EH (cell line): ENCODE measurements at regions not wholly inside any gene's neighbourhood (a gene's known extent, or its start where the extent isn't known, plus 50 kb on each side); places are given as distances from the start of the nearest gene placed in this dataset.

Experiments used
- DNase-seq: peaks from one replicate; pipeline ENCODE4 v3.0.0-alpha.2; 2015; ENCODE audit warnings: low read depth

DNA sequence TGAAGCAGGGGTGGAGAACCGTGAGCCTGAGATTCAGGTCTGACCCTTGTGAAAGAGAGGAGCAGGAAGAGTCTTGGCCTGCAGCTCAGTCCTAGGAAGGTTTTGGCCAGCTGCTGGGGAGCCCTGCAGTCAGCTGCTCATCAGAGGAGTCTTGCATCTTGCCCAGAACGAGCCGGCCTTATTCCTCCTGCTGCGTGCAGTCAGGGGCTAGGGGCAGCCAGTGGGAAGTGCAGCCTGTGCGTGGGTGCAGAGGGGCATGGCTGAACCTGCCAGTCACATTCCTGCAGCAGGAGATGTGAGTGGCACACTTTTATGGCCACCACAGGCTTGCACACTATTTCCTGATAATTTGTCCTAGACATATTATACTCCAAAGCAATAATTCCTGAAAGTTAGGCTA, 278.7 kb downstream of the NPR3 start:
- DNase-seq = no peak

DNA sequence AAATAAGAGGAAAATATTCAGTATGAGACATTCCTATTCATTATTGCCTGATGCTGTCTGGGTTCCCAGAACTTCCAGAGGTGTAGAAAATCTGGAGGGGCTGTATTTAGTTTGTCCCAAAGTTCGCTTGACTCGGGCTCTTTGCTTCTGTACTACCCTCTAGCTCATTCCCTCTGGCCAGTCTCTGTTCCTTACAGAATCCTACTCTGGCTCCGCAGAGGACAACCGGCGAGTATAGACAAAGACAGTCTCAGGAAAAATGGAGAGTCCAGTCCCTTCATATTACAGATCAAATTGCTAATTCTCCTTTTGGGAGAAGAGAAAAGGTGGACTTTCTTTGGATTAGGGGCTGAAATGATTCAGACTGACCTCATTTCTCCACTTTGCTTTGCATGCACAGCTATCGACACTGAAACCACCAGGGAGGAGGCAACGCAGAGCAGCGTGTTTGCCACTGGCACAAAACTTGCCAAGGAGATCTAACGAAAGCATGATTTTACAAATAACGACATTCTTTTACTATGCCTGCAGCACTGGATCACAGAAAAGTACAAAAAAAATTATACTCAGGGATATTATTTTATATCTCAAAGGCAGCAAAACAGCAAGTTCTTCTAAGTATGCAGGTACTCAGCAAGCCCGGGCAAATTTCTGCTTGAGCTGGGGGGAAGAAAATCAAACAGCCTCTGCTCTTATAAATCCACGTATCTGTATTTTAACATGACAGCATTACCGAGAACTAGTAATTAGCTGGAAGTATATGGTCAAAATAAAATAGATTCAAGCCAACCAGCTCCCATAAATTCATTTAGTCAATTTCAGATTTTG, 279.7 kb downstream of the NPR3 start:
- no peak for DNase-seq

DNA sequence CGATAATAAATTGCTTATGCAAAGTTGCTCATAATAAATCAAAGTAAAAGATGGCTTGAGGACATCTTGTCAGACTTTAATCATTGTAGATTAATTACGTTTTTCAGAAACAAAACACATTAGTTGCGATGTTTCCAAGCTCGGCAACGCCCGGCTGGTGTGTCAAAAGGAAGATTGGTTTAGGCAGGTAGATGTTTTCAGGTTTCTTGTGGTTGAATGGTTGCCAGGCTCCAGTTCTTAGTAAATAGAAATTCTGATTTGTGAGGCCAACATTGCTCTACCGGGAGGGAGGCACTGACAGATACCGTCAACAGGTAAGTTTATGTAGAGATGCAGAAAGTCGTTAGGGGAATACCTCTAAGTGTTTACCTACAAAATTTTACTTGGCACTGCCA, 280.3 kb downstream of the NPR3 start:
- DNase-seq = no peak

DNA sequence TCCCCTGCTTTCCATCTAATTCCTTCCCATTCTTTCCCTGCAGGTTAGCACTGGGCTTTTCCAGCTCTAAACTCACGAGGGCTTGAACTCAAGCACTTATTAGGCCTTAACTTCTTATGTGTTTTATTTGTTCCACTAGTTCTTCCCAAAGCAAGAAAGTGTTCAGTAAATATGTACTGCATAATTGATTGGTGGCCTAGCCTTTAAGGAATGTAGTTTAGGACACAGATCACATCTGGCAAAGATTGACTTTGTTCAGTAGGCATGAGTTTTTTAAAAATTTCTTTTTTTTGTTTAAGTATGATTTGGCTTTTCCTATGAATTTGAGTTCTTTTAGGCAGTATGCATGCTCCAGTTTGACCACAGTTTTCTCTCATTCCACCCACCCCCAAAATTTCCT, 285.2 kb downstream of the NPR3 start:
- no peak for DNase-seq

DNA sequence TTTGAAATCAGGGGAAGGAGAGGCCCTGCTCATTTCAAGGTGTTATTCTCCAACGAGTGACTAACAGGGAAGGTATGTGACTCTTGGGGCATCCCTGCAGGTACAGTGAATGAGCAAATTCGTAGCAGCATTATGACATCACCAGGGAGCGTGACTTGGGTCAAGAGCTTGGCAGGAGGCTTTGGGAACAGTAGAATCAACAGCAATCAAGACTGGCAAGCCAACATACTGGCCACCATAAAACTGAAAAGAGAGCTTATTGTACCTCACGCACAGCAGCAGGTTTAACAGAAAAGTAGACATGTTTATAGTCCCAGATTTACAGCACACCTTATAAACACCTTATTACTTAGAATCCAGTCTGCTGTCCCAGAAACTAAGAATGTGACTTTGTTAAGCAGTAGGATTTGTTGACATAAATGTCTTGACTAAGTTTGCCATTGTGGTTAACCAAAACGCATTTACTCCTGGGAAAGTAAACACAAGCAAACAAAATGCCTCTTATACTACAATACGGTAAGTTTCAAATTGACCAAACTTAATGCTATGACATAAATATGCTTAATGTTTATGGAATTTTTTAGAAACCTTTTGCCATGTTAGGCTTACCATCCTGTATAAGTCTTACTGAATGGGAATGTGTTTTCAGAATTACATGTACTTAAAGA, 297.8 kb downstream of the NPR3 start:
- DNase-seq = no peak

DNA sequence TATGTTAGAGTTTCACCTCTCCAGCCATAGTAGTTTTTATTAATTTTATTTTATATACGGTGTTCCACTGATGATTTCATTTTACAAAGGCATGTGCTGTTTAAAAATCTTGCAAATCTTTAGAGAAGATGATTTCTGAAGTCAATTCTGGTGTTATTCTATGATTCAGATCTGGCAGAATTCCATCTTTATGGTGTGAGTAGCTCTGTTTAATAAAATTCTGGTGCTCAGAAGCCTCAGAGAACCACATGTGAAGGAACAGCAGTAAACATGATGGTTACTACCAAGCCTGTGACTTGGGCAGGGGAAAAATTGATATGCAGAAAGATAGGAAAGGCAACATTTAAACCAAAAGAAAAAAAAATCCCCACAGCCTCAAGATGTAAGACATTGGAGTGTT, 299.7 kb downstream of the NPR3 start:
- peak; percentile 69 for DNase-seq

DNA sequence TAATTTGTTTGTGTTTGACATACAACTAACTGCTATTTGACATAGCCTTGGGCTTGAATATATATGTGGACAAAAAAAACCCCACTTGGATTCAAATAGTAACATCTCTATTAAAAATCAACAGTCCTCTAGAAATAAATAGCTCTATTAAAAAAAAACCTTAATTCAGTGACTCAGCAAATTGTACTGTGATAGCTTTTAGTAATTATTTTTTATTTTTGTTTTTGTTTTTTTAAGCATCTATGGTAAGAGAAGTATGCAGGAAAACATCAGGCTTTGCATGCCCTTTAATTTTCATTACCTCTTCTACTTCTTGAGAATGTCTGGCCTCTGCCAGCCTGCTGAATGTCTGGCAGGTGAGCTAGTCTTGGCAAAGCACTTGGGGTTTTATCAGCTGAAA, 300.7 kb downstream of the NPR3 start:
- no peak for DNase-seq

DNA sequence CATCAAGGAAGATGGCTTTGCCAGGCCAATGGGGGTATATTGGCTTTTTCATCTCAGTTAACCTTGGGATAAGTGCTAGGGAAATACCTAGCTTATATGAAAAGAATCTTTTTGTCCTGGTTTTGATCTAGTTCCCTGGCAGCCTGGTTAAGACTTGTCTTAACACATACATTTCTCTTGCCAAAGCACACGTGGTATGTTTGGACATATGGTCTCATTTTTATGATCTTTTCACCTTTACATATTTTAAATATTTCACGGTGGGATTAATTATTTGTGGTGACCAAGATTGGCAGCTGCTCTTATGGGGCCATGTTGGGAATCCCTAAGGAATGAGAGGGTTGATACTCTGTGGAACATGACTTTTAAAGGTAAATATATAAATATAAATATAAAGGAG, 312.5 kb downstream of the NPR3 start:
- peak; percentile 40 for DNase-seq

DNA sequence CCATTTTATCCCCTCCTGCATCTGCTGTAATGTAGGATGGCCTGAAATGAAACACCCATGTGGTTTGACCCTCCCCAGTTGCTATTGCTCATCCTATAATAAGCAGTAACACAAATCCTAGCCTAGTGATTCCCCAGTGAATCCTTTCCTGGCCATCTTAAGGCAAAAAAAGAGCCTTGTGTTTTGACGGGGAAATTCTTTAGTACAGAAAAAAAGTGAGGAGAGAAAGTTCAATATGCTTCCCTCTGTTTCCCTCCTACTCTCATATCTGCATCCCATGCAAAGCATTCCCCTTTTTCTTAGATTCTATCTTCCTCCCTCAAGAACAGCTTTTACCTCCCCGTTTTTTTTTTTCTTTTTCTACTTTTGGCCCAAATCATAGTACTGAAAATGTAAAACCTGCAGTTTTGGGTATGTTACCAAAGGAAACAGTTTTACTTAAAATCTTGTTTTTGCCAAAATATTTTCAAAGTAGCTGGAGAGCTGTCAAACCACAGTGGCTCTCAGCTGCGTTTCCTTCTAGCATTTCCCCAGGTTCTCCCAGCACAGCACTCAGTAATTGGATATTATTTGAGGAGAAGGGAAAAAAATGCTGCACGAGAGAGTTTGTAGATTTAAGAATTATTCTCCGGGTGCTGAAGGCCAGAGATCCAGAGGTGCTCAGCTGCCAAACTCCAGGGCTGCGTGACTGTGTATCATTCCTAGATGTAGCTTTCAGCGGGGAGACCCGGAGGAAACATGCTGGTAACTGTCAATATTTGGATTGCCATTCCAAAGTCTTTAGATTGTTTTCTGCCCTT, 321.4 kb downstream of the NPR3 start:
- peak; percentile 35 for DNase-seq

DNA sequence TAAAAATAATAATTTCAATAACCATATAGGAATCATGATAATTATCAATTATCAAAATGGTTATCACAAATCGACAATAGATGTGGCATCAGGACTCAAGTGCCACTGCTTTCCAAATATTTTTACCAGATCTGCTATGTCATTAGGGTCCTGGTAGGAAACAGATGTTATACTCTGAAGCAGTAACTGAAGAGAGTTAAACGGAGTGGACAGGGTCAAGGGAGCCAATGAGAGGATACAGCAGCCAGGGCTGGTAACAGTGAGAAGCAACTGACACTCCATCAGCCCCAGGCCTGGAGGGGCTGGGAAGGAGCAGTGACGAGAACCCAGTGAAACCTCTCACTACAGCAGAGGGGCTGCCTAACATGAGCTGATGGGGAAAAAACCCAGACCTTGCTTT, 322.4 kb downstream of the NPR3 start:
- DNase-seq = no peak

DNA sequence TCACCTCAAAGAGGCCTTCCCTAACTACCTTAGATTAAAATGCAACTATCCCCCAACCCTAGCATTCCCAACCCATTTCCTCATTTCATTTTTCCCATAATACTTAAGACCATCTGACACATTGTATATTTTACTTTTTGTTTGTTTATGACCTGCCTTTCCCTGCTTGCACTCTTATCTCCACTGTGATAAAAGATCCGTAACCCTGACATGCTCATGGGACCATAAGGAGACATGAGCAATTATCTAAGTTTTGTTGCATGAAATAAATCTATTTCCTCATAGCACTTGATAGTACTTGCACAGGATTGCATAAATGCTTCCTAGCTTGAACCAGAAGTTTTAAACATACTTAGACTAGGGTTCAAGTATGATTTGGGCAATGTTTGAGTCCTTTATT, 323.7 kb downstream of the NPR3 start:
- no peak for DNase-seq

DNA sequence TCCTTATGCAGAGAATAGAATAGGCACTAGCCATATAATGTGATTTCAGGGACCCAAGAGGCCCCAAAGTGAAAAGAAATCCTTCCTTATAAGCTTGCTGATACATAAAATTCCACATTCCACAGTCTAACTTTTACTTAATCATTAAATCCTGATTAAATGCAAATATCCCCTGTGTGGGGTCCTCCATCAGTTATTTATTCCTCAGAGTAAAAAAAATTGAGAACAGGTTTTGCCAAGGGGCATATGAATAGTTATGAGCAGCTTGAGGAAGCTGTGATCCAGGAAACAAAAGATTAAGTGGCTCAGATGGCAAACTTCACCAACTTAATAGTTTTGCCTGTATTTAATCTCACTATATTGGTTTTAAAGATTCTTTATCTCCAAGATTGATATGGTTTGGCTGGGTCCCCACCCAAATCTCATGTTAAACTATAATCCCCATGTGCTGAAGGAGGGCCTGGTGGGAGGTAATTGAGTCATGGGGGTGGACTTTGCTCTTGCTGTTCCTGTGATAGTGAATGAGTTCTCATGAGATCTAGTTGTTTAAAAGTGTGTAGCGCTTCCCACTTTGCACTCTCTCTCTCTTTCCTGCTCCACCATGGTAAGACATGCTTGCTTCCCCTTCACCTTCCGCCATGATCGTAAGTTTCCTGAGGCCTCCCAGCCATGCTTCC, 324.9 kb downstream of the NPR3 start:
- no peak for DNase-seq

DNA sequence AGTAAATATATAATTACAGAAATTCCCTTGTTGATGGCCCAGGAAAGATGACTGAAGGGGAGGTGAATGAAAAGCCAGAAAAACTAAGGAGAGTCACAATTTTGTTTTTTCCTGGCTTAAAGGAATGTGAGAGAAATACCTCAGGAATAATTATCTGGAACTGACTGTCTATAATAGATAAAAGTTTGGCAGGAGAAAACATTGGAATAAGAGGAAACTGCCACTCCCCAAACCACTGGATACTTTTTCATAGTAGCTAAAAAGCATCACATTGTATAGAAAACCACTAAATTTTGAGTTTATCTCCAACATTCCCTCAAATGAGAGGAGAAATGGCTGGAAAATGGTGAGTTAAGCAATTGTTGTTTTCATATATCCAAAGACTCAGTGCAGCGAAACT, 326.0 kb downstream of the NPR3 start:
- DNase-seq = no peak

DNA sequence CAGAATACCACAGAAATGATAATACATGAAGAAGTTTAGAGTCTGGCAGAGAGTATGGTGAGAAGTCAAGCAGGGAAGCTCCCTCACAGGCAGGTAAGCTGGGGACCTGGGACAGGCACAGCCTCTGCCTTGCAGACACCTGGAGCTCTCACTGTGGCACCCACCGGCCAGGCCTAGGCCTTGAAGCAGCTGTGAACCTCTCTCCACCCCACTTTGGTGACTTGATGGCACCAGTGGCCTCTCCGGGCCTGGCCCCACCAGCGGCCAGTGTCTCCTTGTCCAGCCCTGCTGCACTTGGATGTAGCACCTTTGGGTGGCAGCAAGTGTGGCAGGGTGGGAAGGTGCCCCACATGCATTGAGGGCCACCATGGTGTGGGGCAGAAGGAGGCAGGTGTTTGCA, 330.5 kb downstream of the NPR3 start:
- no peak for DNase-seq

DNA sequence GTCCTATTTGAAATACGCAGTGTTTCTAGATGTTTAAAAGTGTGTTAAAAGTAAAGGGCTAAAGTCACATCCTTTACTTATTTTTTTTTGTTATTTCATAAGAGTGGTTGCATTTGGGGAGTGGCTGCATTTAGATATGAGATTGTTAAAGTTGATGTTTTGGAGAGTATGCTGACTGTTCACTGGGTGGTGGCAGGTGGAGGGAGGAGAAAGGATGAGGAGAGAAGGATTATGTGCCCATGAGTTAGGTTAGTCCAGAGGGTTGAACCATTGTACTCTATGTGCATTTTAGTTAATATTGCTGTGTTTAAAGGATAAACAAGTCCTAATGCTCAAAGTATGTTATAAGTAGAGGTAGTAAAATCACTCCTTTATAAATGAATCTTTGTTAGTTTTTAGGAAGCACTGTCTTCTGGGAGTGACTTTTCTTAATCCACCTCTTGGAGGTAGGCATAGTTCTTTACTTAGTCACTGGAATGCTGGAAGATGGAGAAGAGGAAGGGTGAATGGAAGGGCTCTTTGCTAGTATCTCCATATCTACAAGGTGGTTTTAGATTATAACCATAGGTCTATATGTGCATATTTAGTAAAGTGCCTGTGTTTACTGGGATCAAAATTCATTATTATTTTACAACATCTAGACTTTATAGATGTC, 332.3 kb downstream of the NPR3 start:
- no peak for DNase-seq

DNA sequence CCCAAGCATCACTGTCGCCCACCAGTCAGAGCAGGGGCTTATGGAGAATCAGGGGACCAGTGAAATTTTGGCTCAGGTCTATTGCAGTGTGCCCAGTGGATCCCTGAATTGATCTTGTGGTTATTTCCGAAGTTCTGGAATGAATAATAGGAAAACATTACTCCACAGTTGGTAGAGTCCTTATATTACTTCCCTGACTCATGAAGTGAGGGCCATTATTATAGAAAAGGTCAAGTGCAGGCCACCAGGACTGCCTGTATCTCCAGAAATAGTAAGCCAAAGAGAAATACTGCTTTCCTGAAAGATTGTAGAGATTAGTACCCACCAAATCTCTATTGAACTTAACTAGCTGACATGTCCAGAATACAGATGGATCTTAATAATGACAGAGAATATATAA, 335.0 kb downstream of the NPR3 start:
- peak; percentile 56 for DNase-seq

DNA sequence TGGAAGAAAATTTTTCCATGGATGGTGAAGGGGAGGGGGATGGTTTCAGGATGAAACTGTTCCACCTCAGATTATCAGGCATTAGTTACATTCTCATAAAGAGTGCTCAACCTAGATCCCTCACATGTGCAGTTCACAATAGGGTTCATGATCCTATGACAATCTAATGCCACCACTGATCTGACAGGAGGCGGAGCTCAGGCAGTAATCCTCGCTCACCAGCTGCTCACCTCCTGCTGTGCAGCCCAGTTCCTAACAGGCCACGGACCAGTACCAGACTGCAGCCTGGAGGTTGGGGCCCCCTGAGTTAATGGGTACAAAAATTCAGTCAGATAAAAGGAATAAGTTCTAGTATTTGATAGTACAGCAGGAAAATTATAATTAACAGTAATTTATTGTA, 337.2 kb downstream of the NPR3 start:
- no peak for DNase-seq

DNA sequence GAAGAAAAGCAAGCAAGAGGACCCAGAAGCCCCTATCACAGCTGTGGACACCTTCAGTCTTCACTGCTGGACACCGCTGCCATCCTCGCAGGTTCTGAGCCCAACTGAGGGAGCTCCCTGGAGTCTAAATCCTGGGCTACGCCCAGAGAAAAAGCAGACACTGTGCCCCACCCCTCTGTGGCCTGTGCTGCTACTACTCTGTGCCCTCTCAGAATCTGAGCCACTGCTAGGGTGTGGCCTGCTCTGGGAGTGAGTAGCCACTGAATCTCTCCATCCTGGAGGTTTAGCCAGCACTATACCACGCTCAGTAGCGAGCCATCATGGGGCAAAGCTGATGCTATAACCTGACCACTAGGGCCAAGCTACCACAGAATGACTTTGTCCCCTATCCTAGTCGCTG, 338.2 kb downstream of the NPR3 start:
- DNase-seq = peak; percentile 43

DNA sequence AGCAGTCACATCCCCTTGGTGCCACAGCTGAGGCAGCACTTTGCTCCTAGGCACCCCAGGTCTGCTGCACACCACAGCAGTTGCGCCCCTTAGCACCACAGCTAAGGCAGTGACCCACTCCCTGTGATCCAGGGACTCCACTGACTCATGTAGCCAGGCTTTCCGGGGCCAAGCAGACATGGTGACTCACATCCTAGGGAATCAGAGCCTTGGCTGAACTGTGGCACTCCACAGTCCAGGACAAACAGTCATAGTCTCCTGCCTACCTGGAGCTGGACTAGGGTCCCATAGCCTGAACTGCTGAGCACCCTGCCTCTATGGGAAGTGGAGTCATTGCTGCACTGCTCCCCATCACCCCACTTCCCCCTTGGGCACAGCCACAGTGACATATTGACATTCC, 338.7 kb downstream of the NPR3 start:
- DNase-seq = peak; percentile 95

DNA sequence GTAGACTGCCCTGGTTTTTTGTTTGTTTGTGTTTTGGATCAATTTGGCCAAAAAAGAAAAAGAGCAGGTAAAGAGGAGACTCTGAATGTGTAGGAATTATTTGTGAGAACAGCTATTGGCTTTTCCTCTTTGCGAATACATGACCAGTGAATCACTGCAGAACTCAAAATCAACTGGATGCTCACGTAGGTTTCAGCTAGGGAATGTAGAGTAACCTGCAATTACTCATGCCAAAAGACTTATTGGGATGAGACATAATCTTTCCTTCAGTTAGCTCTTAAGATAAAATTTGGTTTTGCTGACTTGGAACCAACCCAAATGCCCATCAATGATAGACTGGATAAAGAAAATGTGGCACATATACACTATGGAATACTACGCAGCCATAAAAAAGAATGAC, 348.0 kb downstream of the NPR3 start:
- DNase-seq = peak; percentile 35

DNA sequence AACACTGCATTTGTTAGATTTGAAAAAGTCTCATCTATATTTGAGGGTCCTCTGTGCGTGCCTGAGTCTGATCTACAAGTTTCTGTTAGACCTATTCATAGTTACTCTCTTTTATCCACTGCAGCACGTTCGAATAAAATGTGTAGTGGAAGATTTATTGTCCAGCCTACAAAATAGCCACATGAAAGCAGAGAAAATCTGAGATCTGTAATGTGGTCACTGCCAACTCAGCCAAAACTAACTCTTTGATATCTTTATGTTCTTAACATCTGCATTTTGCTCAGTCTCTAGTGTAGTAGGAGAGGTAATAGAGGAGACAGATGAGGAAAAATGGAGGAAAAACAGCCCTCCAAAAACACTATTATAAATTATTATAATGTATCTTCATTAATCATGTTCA, 354.0 kb downstream of the NPR3 start:
- no peak for DNase-seq

DNA sequence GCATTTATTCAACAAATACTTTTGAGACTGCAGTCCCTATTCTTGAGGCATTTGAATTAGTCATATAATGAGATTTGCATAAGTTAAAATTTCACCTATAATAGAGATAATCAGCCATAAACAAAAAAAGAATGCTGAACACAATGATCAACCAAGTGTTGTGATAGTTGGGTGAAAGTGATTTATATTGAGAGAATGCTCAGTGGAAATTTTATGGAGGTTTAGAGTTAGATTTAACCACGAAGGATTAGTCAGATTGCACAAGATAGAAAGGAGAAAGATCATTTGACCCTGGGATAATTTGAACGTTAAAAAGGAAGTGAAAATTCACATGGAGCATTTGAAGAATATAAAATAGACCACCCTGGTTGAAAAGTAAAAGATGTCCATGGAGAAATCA, 356.2 kb downstream of the NPR3 start:
- DNase-seq = peak; percentile 57
